IMR-90 (cell line): ENCODE measurements at regions not wholly inside any gene's neighbourhood (a gene's known extent, or its start where the extent isn't known, plus 50 kb on each side); places are given as distances from the start of the nearest gene placed in this dataset.

Source experiments
- ATAC-seq: fragments of 200-7000 bp; cut with Tn5 transposase; 2 replicates; pipeline ENCODE4 v1.9.1; 2020; ENCODE audit warnings: low read depth, mild to moderate bottlenecking, moderate library complexity
- BruUV-seq: library from RNA; stranded (reverse); fragments of 400-500 nt; replicated peaks from 2 replicates; lab custom pipeline; 2021; lab: Mats Ljungman, UMichigan
- CTCF ChIA-PET: fragments of 300-600 bp; formaldehyde crosslinking; extraction: SDS; loops from one replicate; lab custom pipeline; 2021; ENCODE audit warnings: antibody characterized with exemption; lab: Yijun Ruan, JAX
- POLR2A ChIA-PET: fragments of 300-600 bp; sonication (Branson Sonifier 250); formaldehyde crosslinking; loops from one replicate; lab custom pipeline; 2022; ENCODE audit warnings: antibody characterized with exemption; ENCODE audit not compliant: unreplicated experiment; lab: Charles Lee
- DNase-seq: peaks from one replicate; pipeline ENCODE4 v3.0.0; 2013
- H2AFZ ChIP-seq: replicated peaks from 2 replicates; pipeline ENCODE3; 2013; ENCODE audit warnings: low read length, mild to moderate bottlenecking; ENCODE audit not compliant: poor library complexity
- H2AK5ac ChIP-seq: 2 replicates; pipeline ENCODE4 v1.6.1; 2013; ENCODE audit warnings: low read depth, low read length, inconsistent platforms
- H2AK9ac ChIP-seq: replicated peaks from 2 replicates; pipeline ENCODE3; 2013; ENCODE audit warnings: mild to moderate bottlenecking, low read depth, low read length, moderate library complexity; ENCODE audit not compliant: poor library complexity
- H2BK120ac ChIP-seq: 2 replicates; pipeline ENCODE4 v1.6.1; 2013; ENCODE audit warnings: low read depth, low read length, inconsistent platforms
- H2BK15ac ChIP-seq: 3 replicates; pipeline ENCODE4 v1.6.1; 2013; ENCODE audit warnings: low read depth, low read length, inconsistent platforms
- H2BK20ac ChIP-seq: 2 replicates; pipeline ENCODE4 v1.6.1; 2013; ENCODE audit warnings: low read depth, mild to moderate bottlenecking, inconsistent platforms, low read length, moderate library complexity
- H2BK5ac ChIP-seq: 2 replicates; pipeline ENCODE4 v1.6.1; 2013; ENCODE audit warnings: mild to moderate bottlenecking, low read depth, low read length, inconsistent platforms; ENCODE audit not compliant: poor library complexity, severe bottlenecking
- H3K14ac ChIP-seq: replicated peaks from 2 replicates; pipeline ENCODE4 v1.6.1; 2013; ENCODE audit warnings: low read depth, low read length, inconsistent platforms
- H3K18ac ChIP-seq: 2 replicates; pipeline ENCODE4 v1.6.1; 2013; ENCODE audit warnings: low read depth, low read length, control low read depth
- H3K23ac ChIP-seq: 2 replicates; pipeline ENCODE4 v1.6.1; 2013; ENCODE audit warnings: low read depth, low read length, inconsistent platforms
- H3K27ac ChIP-seq: 2 replicates; pipeline ENCODE4 v1.5.1; 2013; ENCODE audit warnings: mild to moderate bottlenecking, control low read depth, low read length; ENCODE audit not compliant: insufficient read depth
- H3K27me3 ChIP-seq: 2 replicates; pipeline ENCODE4 v1.6.1; 2013; ENCODE audit warnings: low read length; ENCODE audit not compliant: control insufficient read depth, insufficient read depth
- H3K36me3 ChIP-seq: 2 replicates; pipeline ENCODE4 v1.6.1; 2013; ENCODE audit warnings: low read length, mixed read lengths; ENCODE audit not compliant: control insufficient read depth, insufficient read depth
- H3K4ac ChIP-seq: 2 replicates; pipeline ENCODE4 v1.6.1; 2013; ENCODE audit warnings: low read depth, low read length, inconsistent platforms
- H3K4me1 ChIP-seq: 2 replicates; pipeline ENCODE4 v1.6.1; 2013; ENCODE audit warnings: low read length, mixed read lengths; ENCODE audit not compliant: control insufficient read depth, insufficient read depth
- H3K4me2 ChIP-seq: 2 replicates; pipeline ENCODE4 v1.6.1; 2013; ENCODE audit warnings: low read depth, mild to moderate bottlenecking, control low read depth, low read length, moderate library complexity
- H3K4me3 ChIP-seq: 2 replicates; pipeline ENCODE4 v1.5.1; 2013; ENCODE audit warnings: low read depth, mild to moderate bottlenecking, control low read depth, low read length, moderate library complexity; ENCODE audit not compliant: insufficient read depth
- H3K56ac ChIP-seq: 2 replicates; pipeline ENCODE4 v1.6.1; 2013; ENCODE audit warnings: low read length, inconsistent platforms; ENCODE audit not compliant: insufficient read depth; ENCODE audit errors: extremely low read depth
- H3K79me1 ChIP-seq, 2 experiments: 2 replicates each; pipeline ENCODE4 v1.6.1; 2013; ENCODE audit warnings: low read length in 2 of 2, inconsistent platforms in 1 of 2, low read depth in 1 of 2
- H3K9ac ChIP-seq: 2 replicates; pipeline ENCODE4 v1.6.1; 2013; ENCODE audit warnings: low read depth, low read length, control low read depth
- H3K9me1 ChIP-seq: 2 replicates; pipeline ENCODE4 v1.6.1; 2013; ENCODE audit warnings: low read length, inconsistent platforms; ENCODE audit not compliant: insufficient read depth
- H3K9me3 ChIP-seq: 2 replicates; pipeline ENCODE4 v1.6.1; 2013; ENCODE audit warnings: low read length; ENCODE audit not compliant: control insufficient read depth, insufficient read depth
- H4K20me1 ChIP-seq: 2 replicates; pipeline ENCODE4 v1.6.1; 2013; ENCODE audit warnings: low read length, inconsistent platforms; ENCODE audit not compliant: insufficient read depth
- H4K5ac ChIP-seq: 2 replicates; pipeline ENCODE4 v1.6.1; 2013; ENCODE audit warnings: mild to moderate bottlenecking, low read depth, low read length, control low read depth
- H4K8ac ChIP-seq, 2 experiments: 2 replicates each; pipeline ENCODE4 v1.6.1; 2013; ENCODE audit warnings: low read depth in 2 of 2, low read length in 2 of 2, control low read depth in 1 of 2, inconsistent platforms in 1 of 2
- H4K91ac ChIP-seq: 2 replicates; pipeline ENCODE4 v1.6.1; 2013; ENCODE audit warnings: low read depth, low read length, inconsistent platforms; ENCODE audit not compliant: insufficient read depth
- BHLHE40 ChIP-seq: fragments of 150-350 bp; IDR thresholded peaks from 2 replicates; pipeline ENCODE4 v1.6.1; 2016; ENCODE audit warnings: mild to moderate bottlenecking, low read depth, low read length
- CHD1 ChIP-seq: IDR thresholded peaks from 2 replicates; pipeline ENCODE4 v1.6.1; 2012; ENCODE audit warnings: low read depth, low read length, improper control_type of control experiment
- FOS ChIP-seq: fragments of 150-350 bp; IDR thresholded peaks from 2 replicates; pipeline ENCODE4 v1.6.1; 2016; ENCODE audit warnings: low read depth, low read length
- MAFK ChIP-seq: IDR thresholded peaks from 2 replicates; pipeline ENCODE4 v1.6.1; 2012; ENCODE audit warnings: low read depth, low read length, improper control_type of control experiment
- MXI1 ChIP-seq: IDR thresholded peaks from 2 replicates; pipeline ENCODE4 v1.6.1; 2012; ENCODE audit warnings: low read depth, mild to moderate bottlenecking, low read length, moderate library complexity, borderline replicate concordance
- POLR2A ChIP-seq: IDR thresholded peaks from 2 replicates; pipeline ENCODE4 v1.6.1; 2012; ENCODE audit warnings: mild to moderate bottlenecking, low read depth, low read length
- SMC3 ChIP-seq: fragments of 150-350 bp; IDR thresholded peaks from 2 replicates; pipeline ENCODE4 v1.6.1; 2016; ENCODE audit warnings: low read depth, mild to moderate bottlenecking, antibody characterized with exemption, low read length, moderate library complexity
- WGBS, 2 experiments: methylation state at CpG; one replicate each; pipeline versions ENCODE4 v1.1.5 to v1.1.7; 2013; ENCODE audit warnings: missing lambda C conversion rate in 2 of 2; ENCODE audit not compliant: insufficient read length in 1 of 2; ENCODE audit errors: extremely low coverage in 2 of 2; 5-methylcytosine and 5-hydroxymethylcytosine counted together
- dilution Hi-C: fragments of 300-500 bp; cut with HindIII; formaldehyde crosslinking; loops from one replicate; pipeline ENCODE4 v1.14.3; 2018; ENCODE audit warnings: low sequenced_read_pairs; ENCODE audit not compliant: unreplicated experiment
- in situ Hi-C: fragments of 300-500 bp; cut with MboI; formaldehyde crosslinking; loops from 3 replicates; pipeline ENCODE4 v1.14.3; 2019; ENCODE audit warnings: low sequenced_read_pairs, inconsistent platforms, mixed read lengths
- intact Hi-C: fragments of 100-400 bp; cut with micrococcal nuclease; formaldehyde crosslinking; loops from 2 replicates; pipeline ENCODE4 v1.10.0; 2022
- TF ChIP-seq, protein P1 (sequence below): fragments of 150-350 bp; IDR thresholded peaks from 2 replicates; pipeline ENCODE4 v1.6.1; 2017; ENCODE audit warnings: mild to moderate bottlenecking, antibody characterized with exemption, low read length, low read depth
- TF ChIP-seq, protein P2 (sequence below): conservative IDR thresholded peaks from 2 replicates; pipeline ENCODE4 v1.5.1; 2012; ENCODE audit warnings: mild to moderate bottlenecking, low read depth, low read length, improper control_type of control experiment

DNA sequence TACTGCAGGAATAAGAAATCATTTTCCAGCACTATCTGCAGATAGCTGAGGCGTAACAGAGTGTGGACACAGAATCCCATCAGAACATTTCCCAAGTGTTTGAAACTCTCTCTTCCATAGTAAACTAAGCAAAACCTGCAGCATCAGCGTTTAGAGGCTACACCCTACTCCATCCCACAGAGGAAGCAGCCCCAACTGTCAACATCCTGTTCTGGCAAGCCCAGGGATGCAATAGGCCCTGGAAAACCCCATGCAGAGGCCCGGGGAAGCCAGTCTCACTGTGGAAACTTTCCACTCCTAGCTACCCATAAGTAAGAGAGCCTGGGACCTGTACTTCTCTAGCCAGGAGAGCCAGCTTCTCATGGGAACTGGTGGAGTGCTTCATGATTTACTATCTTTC is 129.4 kb downstream of the LY86 start:
- Histone ChIP-seq H2BK20ac (no peak overlapping the region), H3K14ac (no peak overlapping the region), H3K36me3 (no peaks in the 10 kb centered on the region), H2BK5ac (no peak overlapping the region), H3K4me1 (peaks cover 12% of the 10 kb centered on the region), H2AK5ac (no peak overlapping the region), H4K5ac (no peak overlapping the region), H3K23ac (no peak overlapping the region), H3K4me2 (no peak overlapping the region), H3K27ac (no peak overlapping the region), H2AK9ac (no peak overlapping the region), H4K8ac (no peak overlapping the region), H2AFZ (peak overlapping the region; percentile 24), H3K4ac (no peak overlapping the region), H4K20me1 (no peaks in the 10 kb centered on the region), H3K18ac (no peak overlapping the region), H3K79me1 (no peaks in the 10 kb centered on the region), H2BK15ac (no peak overlapping the region), H3K4me3 (no peak overlapping the region), H3K56ac (no peak overlapping the region), H3K9ac (no peak overlapping the region), H3K9me3 (no peaks in the 10 kb centered on the region), H3K9me1 (no peaks in the 10 kb centered on the region; the same call in 1 of the 2 replicates), H4K91ac (no peak overlapping the region), H2BK120ac (no peak overlapping the region), H3K27me3 (no peaks in the 10 kb centered on the region)
- in situ Hi-C loops = no loop called here
- intact Hi-C loops = no loop called here
- dilution Hi-C loops = no loop called here
- DNase-seq (peak; percentile 15), ATAC-seq (no peak)
- no TSS peak for BruUV-seq
- POLR2A ChIA-PET = no interaction called here
- no CpG with 5 or more reads among the region's 3 CpGs for WGBS, 2 experiments
- TF ChIP-seq, protein P1, sequence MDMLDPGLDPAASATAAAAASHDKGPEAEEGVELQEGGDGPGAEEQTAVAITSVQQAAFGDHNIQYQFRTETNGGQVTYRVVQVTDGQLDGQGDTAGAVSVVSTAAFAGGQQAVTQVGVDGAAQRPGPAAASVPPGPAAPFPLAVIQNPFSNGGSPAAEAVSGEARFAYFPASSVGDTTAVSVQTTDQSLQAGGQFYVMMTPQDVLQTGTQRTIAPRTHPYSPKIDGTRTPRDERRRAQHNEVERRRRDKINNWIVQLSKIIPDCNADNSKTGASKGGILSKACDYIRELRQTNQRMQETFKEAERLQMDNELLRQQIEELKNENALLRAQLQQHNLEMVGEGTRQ = no peak
- TF ChIP-seq CHD1 = no peak
- no peak for TF ChIP-seq MXI1
- TF ChIP-seq FOS = no peak
- TF ChIP-seq SMC3 = no peak
- no peak for TF ChIP-seq BHLHE40
- TF ChIP-seq, protein P2, sequence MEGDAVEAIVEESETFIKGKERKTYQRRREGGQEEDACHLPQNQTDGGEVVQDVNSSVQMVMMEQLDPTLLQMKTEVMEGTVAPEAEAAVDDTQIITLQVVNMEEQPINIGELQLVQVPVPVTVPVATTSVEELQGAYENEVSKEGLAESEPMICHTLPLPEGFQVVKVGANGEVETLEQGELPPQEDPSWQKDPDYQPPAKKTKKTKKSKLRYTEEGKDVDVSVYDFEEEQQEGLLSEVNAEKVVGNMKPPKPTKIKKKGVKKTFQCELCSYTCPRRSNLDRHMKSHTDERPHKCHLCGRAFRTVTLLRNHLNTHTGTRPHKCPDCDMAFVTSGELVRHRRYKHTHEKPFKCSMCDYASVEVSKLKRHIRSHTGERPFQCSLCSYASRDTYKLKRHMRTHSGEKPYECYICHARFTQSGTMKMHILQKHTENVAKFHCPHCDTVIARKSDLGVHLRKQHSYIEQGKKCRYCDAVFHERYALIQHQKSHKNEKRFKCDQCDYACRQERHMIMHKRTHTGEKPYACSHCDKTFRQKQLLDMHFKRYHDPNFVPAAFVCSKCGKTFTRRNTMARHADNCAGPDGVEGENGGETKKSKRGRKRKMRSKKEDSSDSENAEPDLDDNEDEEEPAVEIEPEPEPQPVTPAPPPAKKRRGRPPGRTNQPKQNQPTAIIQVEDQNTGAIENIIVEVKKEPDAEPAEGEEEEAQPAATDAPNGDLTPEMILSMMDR = no peak
- peak; percentile 44; the same call in 1 of the 2 replicates for TF ChIP-seq MAFK
- no peak for TF ChIP-seq POLR2A
- CTCF ChIA-PET = interaction anchor here (0.6 kb wide), 1 partner anchor 562 kb away, joined by 5 read pairs; no protein-coding TSS in a partner anchor
